SK-N-MC (cell line): ENCODE measurements at regions not wholly inside any gene's neighbourhood (a gene's known extent, or its start where the extent isn't known, plus 50 kb on each side); places are given as distances from the start of the nearest gene placed in this dataset.

ENCODE experiments used
- EZH2 ChIP-seq: fragments of 200-600 bp; sonication (generic); IDR thresholded peaks from one replicate; pipeline ENCODE4 v1.6.1; 2017; ENCODE audit warnings: antibody characterized with exemption
- FOXP2 ChIP-seq: optimal IDR thresholded peaks from 2 replicates; pipeline ENCODE3; 2011; ENCODE audit warnings: mild to moderate bottlenecking, moderate library complexity; ENCODE audit not compliant: insufficient read depth; ENCODE audit errors: extremely low read length, control extremely low read depth
- POLR2AphosphoS5 ChIP-seq: IDR thresholded peaks from 2 replicates; pipeline ENCODE4 v1.6.1; 2012; ENCODE audit warnings: mild to moderate bottlenecking, low read depth, low read length, borderline replicate concordance

- TF ChIP-seq EZH2 (no peak), POLR2AphosphoS5 (no peak), FOXP2 (no peak)
Observed at GRCh38 chr4:161187569-161187968, 976.2 kb downstream of the FSTL5 start.
